Pancreas (tissue), 10 donors: ENCODE measurements at regions not wholly inside any gene's neighbourhood (a gene's known extent, or its start where the extent isn't known, plus 50 kb on each side); places are given as distances from the start of the nearest gene placed in this dataset.

Experiments used
- ATAC-seq, 4 donors: fragments of 200-7000 bp; cut with Tn5 transposase; one replicate each; pipeline versions ENCODE4 v1.8.0 to v1.9.1; 2020; ENCODE audit warnings: mild to moderate bottlenecking in 4 of 4, moderate library complexity in 4 of 4
- DNase-seq, 6 donors: peaks; one replicate each; pipeline ENCODE4 v3.0.0-alpha.2; 2020
- FAIRE-seq: peaks from 2 replicates; lab custom pipeline; 2012; peaks lifted over from hg19 to GRCh38; lab: Jason Lieb, UNC
- H3K27ac ChIP-seq, 4 donors: fragments of 200-600 bp; sonication (generic); 1 replicate in 3 of 4; 2 replicates in 1 of 4; pipeline versions ENCODE4 v1.5.0 to v1.8.0; 2020
- H3K27me3 ChIP-seq, 4 donors: fragments of 200-600 bp; one replicate each; pipeline ENCODE4 v1.8.0; 2021
- H3K36me3 ChIP-seq, 3 donors: fragments of 200-600 bp; sonication (generic) in 1 of 3; one replicate each; pipeline versions ENCODE4 v1.5.0 to v1.8.0; 2020 to 2021
- H3K4me1 ChIP-seq, 3 donors: fragments of 200-600 bp; one replicate each; pipeline ENCODE4 v1.8.0; 2021
- H3K4me3 ChIP-seq, 4 donors: fragments of 200-600 bp; sonication (generic) in 2 of 4; one replicate each; pipeline versions ENCODE4 v1.5.0 to v1.8.0; 2020 to 2021
- H3K9me3 ChIP-seq, 4 donors: fragments of 200-600 bp; one replicate each; pipeline ENCODE4 v1.8.0; 2021
- CTCF ChIP-seq, 4 donors: fragments of 200-600 bp; sonication (generic) in 3 of 4; IDR thresholded peaks; one replicate each; pipeline versions ENCODE4 v1.5.0 to v1.8.0; 2021; ENCODE audit warnings: antibody characterized with exemption in 4 of 4
- WGBS, 2 donors: extraction: QIAGEN DNeasy Blood & Tissue Kit; methylation state at CpG; one replicate each; pipeline ENCODE4 v1.1.7; 2013; 5-methylcytosine and 5-hydroxymethylcytosine counted together
- intact Hi-C, 3 donors: fragments of 100-400 bp; cut with DNase I; formaldehyde crosslinking; loops; one replicate each; pipeline versions ENCODE4 v1.11.1 to v1.14.2; 2022
- donor health status: healthy with polysubstance abuse.
- donor health status: DM: no; HTN: no; CAD: no; lungs with moderate emphysema.
- donor health status: DM: no; HTN: no; CAD: no.
- donor health status: control.
- donor health status: control.
- donor health status: Bipolar disorder and iron deficiency.
- donor health status: DM: yes; HTN: yes; CAD: no.
- donor health status: DM: no; HTN: no; CAD: no.
- donor health status: DM: no; HTN: no; CAD: no.
- donor health status: DM: yes; HTN: yes; CAD: no.

GRCh38 chr15:66641485-66642315 lies 60.3 kb upstream of the SMAD6 start:
- FAIRE-seq = no peak
- 84 to 85% methylated on average over 5 of the region's 5 CpGs for WGBS, 2 donors
- no peaks in the 10 kb centered on the region for H3K27me3 ChIP-seq
- TF ChIP-seq CTCF (IDR thresholded peaks at IDR 0.05) = no peak
- intact Hi-C loops = no loop called here
- no peak for ATAC-seq
- no peak for DNase-seq
- no peaks in the 10 kb centered on the region for H3K9me3 ChIP-seq
- no peak overlapping the region for H3K4me3 ChIP-seq
- no peak overlapping the region for H3K27ac ChIP-seq
- no peaks in the 10 kb centered on the region for H3K4me1 ChIP-seq
- H3K36me3 ChIP-seq = no peaks in the 10 kb centered on the region

- Histone ChIP-seq H3K4me3 (no peak overlapping the region), H3K27me3 (no peaks in the 10 kb centered on the region), H3K27ac (no peak overlapping the region), H3K4me1 (no peaks in the 10 kb centered on the region), H3K9me3 (no peaks in the 10 kb centered on the region), H3K36me3 (no peaks in the 10 kb centered on the region)
- FAIRE-seq (no peak), DNase-seq (no peak), ATAC-seq (no peak)
- 66 to 71% methylated on average over 3 of the region's 3 CpGs for WGBS, 2 donors
- TF ChIP-seq CTCF (IDR thresholded peaks at IDR 0.05) = no peak
- intact Hi-C loops = no loop called here
Observed at GRCh38 chr15:66642514-66642913, 59.5 kb upstream of the SMAD6 start.

- no peak for TF ChIP-seq CTCF (IDR thresholded peaks at IDR 0.05)
- H3K27ac ChIP-seq = no peak overlapping the region
- no peak for ATAC-seq
- DNase-seq = no peak
- no peaks in the 10 kb centered on the region for H3K9me3 ChIP-seq
- H3K4me1 ChIP-seq = no peaks in the 10 kb centered on the region
- no peaks in the 10 kb centered on the region for H3K36me3 ChIP-seq
- no peaks in the 10 kb centered on the region for H3K27me3 ChIP-seq
- no peak for FAIRE-seq
- 54 to 78% methylated on average over 2 of the region's 2 CpGs for WGBS, 2 donors
- intact Hi-C loops = no loop called here
- no peak overlapping the region for H3K4me3 ChIP-seq
Observed at GRCh38 chr15:66643033-66643432, 59.0 kb upstream of the SMAD6 start.

- TF ChIP-seq CTCF (IDR thresholded peaks at IDR 0.05) = no peak
- 66 to 71% methylated on average over 13 of the region's 13 CpGs for WGBS, 2 donors
- no peaks in the 10 kb centered on the region for H3K36me3 ChIP-seq
- H3K9me3 ChIP-seq = no peaks in the 10 kb centered on the region
- no peaks in the 10 kb centered on the region for H3K4me1 ChIP-seq
- no peak overlapping the region for H3K27ac ChIP-seq
- intact Hi-C loops = no loop called here
- FAIRE-seq (no peak), ATAC-seq (no peak), DNase-seq (no peak)
- no peak overlapping the region for H3K4me3 ChIP-seq
- H3K27me3 ChIP-seq = no peaks in the 10 kb centered on the region
Observed at GRCh38 chr15:66644000-66644787, 57.8 kb upstream of the SMAD6 start.
